A204.1 (cell line): ENCODE measurements at regions not wholly inside any gene's neighbourhood (a gene's known extent, or its start where the extent isn't known, plus 50 kb on each side); places are given as distances from the start of the nearest gene placed in this dataset.
"Not testable (repeated sequence)": the region's sequence is repeated elsewhere in the genome, so short reads cannot be mapped to it uniquely, and the experiment has no call there.

Experiments
- FAIRE-seq: peaks from 2 replicates; lab custom pipeline; 2012; peaks lifted over from hg19 to GRCh38; lab: Jason Lieb, UNC

- FAIRE-seq = no peak
Measured at GRCh38 chr18:56314396-56314795, 324.0 kb downstream of the TXNL1 start.

- no peak for FAIRE-seq
Measured at GRCh38 chr18:56312551-56313335, 325.6 kb downstream of the TXNL1 start.

- no peak for FAIRE-seq
Measured at GRCh38 chr18:56309104-56309503, 329.3 kb downstream of the TXNL1 start.

GRCh38 chr18:56307354-56308170 lies 330.8 kb downstream of the TXNL1 start:
- FAIRE-seq = no peak

- FAIRE-seq = no peak
Measured at GRCh38 chr18:56306797-56307196, 331.6 kb downstream of the TXNL1 start.

GRCh38 chr18:56305583-56305982 lies 332.8 kb downstream of the TXNL1 start:
- FAIRE-seq = no peak

GRCh38 chr18:56302156-56302555 lies 336.2 kb downstream of the TXNL1 start:
- no peak for FAIRE-seq

- no peak for FAIRE-seq
Measured at GRCh38 chr18:56299740-56300139, 338.7 kb downstream of the TXNL1 start.

GRCh38 chr18:56298935-56299334 lies 339.5 kb downstream of the TXNL1 start:
- FAIRE-seq = no peak

- no peak for FAIRE-seq
Measured at GRCh38 chr18:56296381-56296780, 342.0 kb downstream of the TXNL1 start.

- FAIRE-seq = no peak
Measured at GRCh38 chr18:56294484-56295183, 343.8 kb downstream of the TXNL1 start.

GRCh38 chr18:56291294-56291693 lies 347.1 kb downstream of the TXNL1 start:
- FAIRE-seq = no peak

- FAIRE-seq = no peak
Measured at GRCh38 chr18:56289381-56289780, 349.0 kb downstream of the TXNL1 start.

GRCh38 chr18:56286775-56287325 lies 351.5 kb downstream of the TXNL1 start:
- no peak for FAIRE-seq

GRCh38 chr18:56285387-56286065 lies 352.9 kb downstream of the TXNL1 start:
- FAIRE-seq = no peak

- FAIRE-seq = no peak
Measured at GRCh38 chr18:56284319-56284718, 354.1 kb downstream of the TXNL1 start.

- FAIRE-seq = no peak
Measured at GRCh38 chr18:56283316-56283715, 355.1 kb downstream of the TXNL1 start.

GRCh38 chr18:56282234-56283104 lies 355.9 kb downstream of the TXNL1 start:
- no peak for FAIRE-seq

- not testable (repeated sequence) for FAIRE-seq
Measured at GRCh38 chr18:56279816-56280215, 358.6 kb downstream of the TXNL1 start.

GRCh38 chr18:56278421-56279003 lies 359.9 kb downstream of the TXNL1 start:
- no peak for FAIRE-seq

- FAIRE-seq = no peak
Measured at GRCh38 chr18:56276466-56276865, 361.9 kb downstream of the TXNL1 start.
